GM19463 (cell line): ENCODE measurements at regions not wholly inside any gene's neighbourhood (a gene's known extent, or its start where the extent isn't known, plus 50 kb on each side); places are given as distances from the start of the nearest gene placed in this dataset.

Experiments used
- ATAC-seq: cut with Tn5 transposase; IDR thresholded peaks from one replicate; pipeline ENCODE4 v1.9.1; 2021; ENCODE audit warnings: mild to moderate bottlenecking, moderate library complexity; ENCODE audit not compliant: unreplicated experiment

GRCh38 chr4:43343298-43343697, 450.8 kb downstream of the GRXCR1 start:
- no peak for ATAC-seq

DNA sequence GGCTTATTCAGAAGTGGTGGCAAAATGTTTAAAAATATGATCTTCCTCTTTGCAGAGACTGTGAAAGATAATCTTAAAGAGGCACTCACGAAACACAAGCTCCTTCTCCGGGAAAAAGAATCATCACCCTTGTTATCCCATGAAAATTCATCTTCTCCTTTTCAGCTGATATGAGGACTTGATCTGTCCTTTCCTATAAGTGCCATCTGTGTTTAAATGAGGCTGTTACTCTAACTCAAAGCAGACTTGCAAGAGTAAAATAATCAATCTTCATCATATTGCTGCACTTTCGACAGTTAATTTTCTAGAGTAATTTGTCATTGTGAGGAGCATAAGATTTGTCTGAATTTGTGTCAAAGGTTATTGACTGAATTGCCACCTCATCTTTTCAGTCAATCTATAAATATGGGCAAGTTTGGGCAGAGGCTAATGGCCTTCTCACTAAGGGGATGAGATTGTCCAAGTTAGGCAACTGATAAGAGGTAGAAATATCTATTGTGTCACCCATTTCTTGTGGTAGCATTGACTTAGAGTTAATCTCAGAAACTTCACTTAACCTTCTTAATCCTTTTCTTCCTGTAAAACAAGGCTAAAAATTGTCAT, 452.9 kb downstream of the GRXCR1 start:
- ATAC-seq = no peak

- ATAC-seq = no peak
Observed at GRCh38 chr4:43348591-43348990, 456.1 kb downstream of the GRXCR1 start.

DNA sequence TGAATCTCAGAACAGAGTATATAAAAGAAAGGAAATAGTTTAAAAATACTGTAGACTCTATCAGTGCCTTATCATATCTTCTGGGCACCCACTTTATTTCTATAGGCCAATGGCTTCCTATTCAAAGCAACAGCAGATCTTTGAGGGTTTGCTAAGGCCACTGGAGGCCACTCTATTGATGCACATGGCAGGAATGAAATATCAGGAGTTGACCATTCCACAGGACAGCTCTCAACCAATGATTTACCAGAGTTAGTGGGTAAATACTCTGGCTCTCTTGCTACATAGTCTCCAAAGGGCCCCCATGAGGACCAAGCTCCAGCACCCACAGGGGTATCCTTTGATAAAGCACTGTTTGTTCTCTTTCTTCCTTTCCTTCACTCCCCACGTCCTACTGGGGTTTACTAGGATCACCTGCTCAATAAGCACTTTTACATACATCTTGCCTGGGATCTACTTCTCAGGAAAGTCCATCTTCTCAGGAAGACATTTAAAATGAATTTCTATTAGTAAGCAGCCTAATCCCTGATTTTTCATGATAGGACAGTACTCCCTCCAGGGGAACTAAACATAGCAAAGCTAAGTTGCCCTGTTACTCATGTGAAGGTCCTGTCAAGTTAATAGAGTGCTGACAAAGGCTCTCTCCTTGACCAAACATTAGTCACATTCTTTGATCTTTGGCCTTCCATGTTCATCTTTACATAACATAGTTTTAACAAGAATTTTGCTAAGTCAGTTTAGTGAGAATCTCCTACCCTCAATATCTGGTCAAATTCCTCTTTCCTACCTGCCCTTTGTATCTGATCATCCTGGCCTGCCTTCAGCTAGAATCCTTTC, 459.7 kb downstream of the GRXCR1 start:
- ATAC-seq = no peak

DNA sequence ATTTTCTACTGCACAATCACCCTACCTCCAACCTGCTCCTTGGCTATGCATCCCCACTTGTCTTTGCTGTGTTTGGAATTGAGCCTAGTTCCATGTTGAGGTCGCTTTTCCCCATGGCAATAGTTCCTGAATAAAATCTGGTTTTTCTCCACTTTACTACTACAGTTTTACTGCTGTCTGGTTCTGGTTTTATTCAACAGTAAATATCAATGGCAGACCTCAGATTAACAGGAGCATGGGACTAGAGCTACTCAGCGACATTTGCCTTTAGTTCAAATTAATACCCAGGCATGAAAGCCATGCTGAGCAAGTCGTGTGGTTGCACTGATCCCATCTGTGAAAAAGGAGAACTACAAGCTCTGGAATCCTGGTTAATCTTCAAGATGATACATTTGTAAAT, 460.3 kb downstream of the GRXCR1 start:
- no peak for ATAC-seq

DNA sequence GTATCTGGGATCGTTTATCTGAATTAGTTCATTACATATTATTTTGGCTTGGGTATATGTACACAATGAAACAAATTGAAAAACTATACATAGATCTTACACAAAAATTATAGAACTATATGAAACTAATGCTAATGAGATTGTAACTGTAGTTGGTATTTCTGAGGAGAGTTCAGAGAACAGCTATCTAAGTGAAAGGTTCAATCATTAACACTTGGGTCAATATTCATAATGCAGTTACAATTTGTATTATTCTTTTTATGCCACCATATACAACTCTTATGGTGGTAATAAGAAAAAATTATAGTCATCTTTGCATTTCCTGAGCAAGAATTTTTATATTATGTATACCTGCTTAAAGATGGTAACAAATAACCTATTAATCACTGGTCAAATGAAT, 461.0 kb downstream of the GRXCR1 start:
- ATAC-seq = no peak

- ATAC-seq = no peak
Observed at GRCh38 chr4:43356786-43357185, 464.3 kb downstream of the GRXCR1 start.

GRCh38 chr4:43357252-43357974, 464.9 kb downstream of the GRXCR1 start:
- ATAC-seq = no peak

DNA sequence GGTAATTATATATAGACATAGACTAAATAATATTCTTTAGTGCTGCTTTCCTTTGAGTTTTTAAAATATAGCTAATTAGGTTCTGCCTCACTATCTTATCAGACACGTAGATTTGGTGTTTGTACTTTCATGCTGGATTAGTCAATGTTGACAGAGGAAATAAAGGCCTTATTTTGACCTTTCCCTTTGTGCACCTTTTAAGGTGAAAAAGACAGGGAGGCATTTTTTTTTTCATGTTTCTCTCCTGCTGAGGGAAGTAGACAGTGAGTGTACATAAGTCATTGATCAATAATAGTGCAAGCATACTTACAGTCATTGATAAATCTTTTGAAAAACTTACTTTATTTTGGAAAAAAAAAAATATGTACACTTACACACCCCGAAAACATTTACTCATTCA, 467.8 kb downstream of the GRXCR1 start:
- ATAC-seq = no peak

DNA sequence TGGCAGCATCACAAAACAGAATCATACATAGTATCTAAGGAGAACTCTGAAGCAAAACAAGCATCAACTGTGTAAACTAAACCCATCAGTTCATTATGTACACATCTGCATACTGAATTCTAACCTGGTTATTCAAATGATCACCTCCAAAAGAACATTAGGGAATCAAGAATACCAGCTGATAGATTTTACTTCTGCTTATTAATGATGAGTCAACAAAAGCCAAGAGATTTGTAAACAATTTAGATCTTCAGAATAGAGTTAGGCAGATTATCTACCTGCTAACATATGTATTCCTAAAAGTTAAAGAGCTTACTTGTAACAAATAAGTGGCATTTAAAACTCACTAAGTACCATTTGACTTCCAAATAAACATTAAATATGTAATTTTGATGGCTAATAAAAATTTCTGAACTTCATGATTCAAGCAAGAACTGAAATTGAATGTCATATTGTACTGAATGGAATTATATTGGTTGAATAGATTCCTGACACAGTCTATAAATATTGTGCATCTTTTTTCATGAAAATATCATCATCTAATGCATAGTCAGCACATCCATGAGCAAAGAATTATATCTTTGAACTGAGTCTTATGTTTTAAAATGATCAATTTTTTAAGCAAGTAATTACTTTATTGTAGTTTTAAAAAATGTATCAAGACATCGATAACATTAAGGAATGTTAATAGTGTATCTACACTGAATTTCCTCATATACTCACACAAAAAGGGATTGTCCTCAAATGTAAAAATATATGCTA, 470.5 kb downstream of the GRXCR1 start:
- ATAC-seq = no peak

DNA sequence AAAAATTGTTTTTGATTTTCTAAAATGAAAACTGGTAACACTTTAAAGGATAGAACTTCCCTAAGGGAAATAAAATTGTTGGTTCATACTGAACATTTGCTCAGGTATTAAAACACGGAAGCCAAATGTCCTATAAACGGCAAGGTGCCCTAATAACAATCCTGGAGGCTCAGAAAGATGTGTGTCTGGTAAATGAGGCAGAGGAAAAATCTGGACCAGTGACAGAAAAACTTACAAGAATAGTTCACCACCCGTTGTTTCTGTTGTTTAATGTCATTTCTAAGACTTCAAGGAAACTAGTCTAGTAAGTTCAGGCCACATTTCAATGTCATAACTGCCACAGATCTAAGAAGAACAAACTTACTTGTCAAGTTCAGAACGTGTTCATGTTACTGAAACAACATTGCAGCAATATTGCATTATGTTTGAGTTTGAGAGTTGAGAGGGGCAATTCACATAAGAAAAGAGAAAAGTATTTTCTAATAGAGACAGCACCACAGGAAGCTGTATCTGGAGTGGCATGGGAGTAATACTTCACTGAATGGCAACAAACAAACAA, 476.6 kb downstream of the GRXCR1 start:
- ATAC-seq = no peak

GRCh38 chr4:43373201-43373600, 480.7 kb downstream of the GRXCR1 start:
- no peak for ATAC-seq

- no peak for ATAC-seq
Observed at GRCh38 chr4:43374216-43374751, 481.8 kb downstream of the GRXCR1 start.

DNA sequence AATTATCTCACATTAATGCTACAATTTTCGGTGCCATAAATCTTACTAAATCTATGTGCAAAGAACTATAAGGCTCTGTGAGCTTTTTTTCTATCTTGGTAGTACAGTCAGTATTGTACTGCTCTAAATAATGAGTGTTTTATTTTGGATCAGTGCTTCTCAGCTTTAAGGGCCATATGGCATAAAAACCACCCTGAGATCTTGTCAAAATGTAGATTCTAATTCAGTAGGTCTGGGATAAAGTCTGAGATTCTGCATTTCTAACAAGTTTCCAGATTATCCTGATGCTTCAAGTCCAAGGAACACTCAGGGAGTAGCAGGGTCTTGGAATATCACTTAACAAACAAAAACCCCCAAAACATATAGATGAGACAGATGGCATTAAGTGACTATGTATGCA, 486.5 kb downstream of the GRXCR1 start:
- no peak for ATAC-seq

- no peak for ATAC-seq
Observed at GRCh38 chr4:43380093-43380492, 487.6 kb downstream of the GRXCR1 start.

DNA sequence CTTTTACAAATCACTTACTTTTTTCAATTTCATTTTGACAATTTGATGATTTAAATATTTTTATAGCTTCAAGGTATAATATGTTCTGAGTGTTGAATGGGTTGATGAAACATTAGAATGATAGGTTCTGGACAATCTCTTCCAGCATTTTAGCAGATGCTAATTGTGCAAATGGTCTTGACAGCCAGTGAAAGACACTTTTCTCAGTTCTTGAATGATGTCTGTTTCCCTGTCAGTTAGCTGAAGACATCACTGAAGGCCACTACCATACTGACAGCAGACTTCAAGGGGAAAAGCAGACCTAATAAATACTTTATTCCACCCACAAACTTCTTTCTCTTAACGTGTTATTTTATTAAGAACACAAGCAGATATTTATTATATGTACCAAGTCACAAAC, 498.6 kb downstream of the GRXCR1 start:
- no peak for ATAC-seq

GRCh38 chr4:43394976-43395375, 502.5 kb downstream of the GRXCR1 start:
- no peak for ATAC-seq

DNA sequence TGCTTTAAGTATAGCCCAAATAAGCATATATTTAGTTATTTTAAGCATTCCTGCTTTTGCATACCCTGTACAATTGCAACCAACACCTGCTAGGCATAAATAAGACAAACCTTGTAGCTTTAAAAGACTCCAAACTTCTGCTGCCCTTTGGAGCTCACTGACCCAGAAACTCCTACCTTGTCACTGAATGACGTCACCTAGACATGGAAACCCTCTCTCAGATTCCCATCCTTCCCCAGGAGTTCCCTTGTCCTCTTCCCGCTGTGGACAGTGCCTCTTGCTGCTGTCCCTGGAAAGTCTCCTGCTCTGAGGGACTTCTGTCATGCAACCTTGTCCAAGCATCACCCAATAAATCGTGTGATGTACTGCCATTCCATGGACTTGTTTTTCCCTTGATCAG, 507.2 kb downstream of the GRXCR1 start:
- no peak for ATAC-seq

DNA sequence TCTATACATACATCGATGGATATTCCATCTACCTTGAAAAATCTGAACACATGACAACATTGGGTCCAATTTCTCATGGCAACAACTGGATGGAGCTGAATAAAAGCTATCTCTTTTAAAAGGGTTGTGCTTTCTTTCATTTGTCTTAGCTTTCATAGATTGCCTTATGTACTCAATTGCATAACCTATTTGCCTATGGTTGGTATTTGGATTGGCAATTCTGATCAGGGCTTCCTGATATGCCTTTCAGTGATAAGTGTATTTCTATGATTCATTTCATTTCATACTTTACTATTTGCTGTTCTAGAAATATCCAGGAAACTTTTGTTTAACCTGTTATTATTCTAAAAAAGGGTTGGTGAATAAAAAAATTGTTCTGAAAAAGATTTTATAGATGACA, 509.9 kb downstream of the GRXCR1 start:
- no peak for ATAC-seq

GRCh38 chr4:43410636-43411035, 518.1 kb downstream of the GRXCR1 start:
- no peak for ATAC-seq

- ATAC-seq = no peak
Observed at GRCh38 chr4:43411226-43411625, 518.7 kb downstream of the GRXCR1 start.
